Common myeloid progenitor, CD34-positive (primary cell): ENCODE measurements at regions not wholly inside any gene's neighbourhood (a gene's known extent, or its start where the extent isn't known, plus 50 kb on each side); places are given as distances from the start of the nearest gene placed in this dataset.

ENCODE experiments used
- CTCF ChIA-PET: fragments of 350-600 bp; sonication (Branson Sonifier 250); formaldehyde crosslinking; loops from one replicate; lab custom pipeline; 2021; ENCODE audit warnings: antibody characterized with exemption; lab: Charles Lee
- POLR2A ChIA-PET: fragments of 350-600 bp; sonication (Branson Sonifier 250); formaldehyde crosslinking; loops from one replicate; lab custom pipeline; 2021; ENCODE audit warnings: antibody characterized with exemption; lab: Charles Lee
- DNase-seq, 3 donors: peaks; one replicate each; pipeline versions ENCODE4 v3.0.0 to v3.0.0-alpha.2; 2013
- H3K27ac ChIP-seq, 2 experiments: 1 replicate in 1 of 2; 2 replicates in 1 of 2; pipeline ENCODE4 v1.7.0; 2013; ENCODE audit warnings: inconsistent platforms in 2 of 2, low read length in 2 of 2, mild to moderate bottlenecking in 2 of 2, low read depth in 1 of 2, moderate library complexity in 1 of 2; ENCODE audit not compliant: severe bottlenecking in 2 of 2, insufficient read depth in 1 of 2, poor library complexity in 1 of 2
- H3K27me3 ChIP-seq, 5 experiments: replicated peaks in 2 of 5; 1 replicate in 3 of 5; 2 replicates in 2 of 5; pipeline versions ENCODE4 v1.6.1 to v1.7.0; 2013; ENCODE audit warnings: low read length in 4 of 5, mild to moderate bottlenecking in 2 of 5, moderate library complexity in 2 of 5, inconsistent platforms in 1 of 5; ENCODE audit not compliant: insufficient read depth in 5 of 5, control insufficient read depth in 4 of 5
- H3K36me3 ChIP-seq, 4 experiments: 1 replicate in 2 of 4; 2 replicates in 2 of 4; pipeline versions ENCODE4 v1.6.1 to v1.7.0; 2013; ENCODE audit warnings: low read length in 3 of 4, control low read depth in 1 of 4, mild to moderate bottlenecking in 1 of 4; ENCODE audit not compliant: control insufficient read depth in 4 of 4, insufficient read depth in 4 of 4
- H3K4me1 ChIP-seq, 4 experiments: 1 replicate in 3 of 4; 2 replicates in 1 of 4; pipeline versions ENCODE4 v1.6.1 to v1.7.1; 2013; ENCODE audit warnings: low read length in 3 of 4, mild to moderate bottlenecking in 3 of 4, control low read depth in 1 of 4, inconsistent platforms in 1 of 4, moderate library complexity in 1 of 4; ENCODE audit not compliant: control insufficient read depth in 4 of 4, insufficient read depth in 4 of 4; ENCODE audit errors: control extremely low read depth in 1 of 4
- H3K4me3 ChIP-seq, 7 experiments: 1 replicate in 4 of 7; 2 replicates in 3 of 7; pipeline versions ENCODE4 v1.5.1 to v1.7.0; 2013; ENCODE audit warnings: mild to moderate bottlenecking in 7 of 7, low read length in 6 of 7, moderate library complexity in 6 of 7, inconsistent platforms in 2 of 7, low read depth in 2 of 7, control low read depth in 1 of 7; ENCODE audit not compliant: insufficient read depth in 4 of 7, control insufficient read depth in 1 of 7; ENCODE audit errors: extremely low read depth in 1 of 7
- H3K9me3 ChIP-seq, 5 experiments: 1 replicate in 4 of 5; 2 replicates in 1 of 5; pipeline versions ENCODE4 v1.6.1 to v1.7.1; 2013; ENCODE audit warnings: low read length in 4 of 5, mild to moderate bottlenecking in 2 of 5, inconsistent platforms in 1 of 5, low read depth in 1 of 5, moderate library complexity in 1 of 5; ENCODE audit not compliant: control insufficient read depth in 4 of 5, insufficient read depth in 2 of 5; ENCODE audit errors: control extremely low read depth in 1 of 5
- WGBS: methylation state at CpG from one replicate; pipeline ENCODE4 v1.1.5; 2013; ENCODE audit not compliant: insufficient coverage; 5-methylcytosine and 5-hydroxymethylcytosine counted together

DNA sequence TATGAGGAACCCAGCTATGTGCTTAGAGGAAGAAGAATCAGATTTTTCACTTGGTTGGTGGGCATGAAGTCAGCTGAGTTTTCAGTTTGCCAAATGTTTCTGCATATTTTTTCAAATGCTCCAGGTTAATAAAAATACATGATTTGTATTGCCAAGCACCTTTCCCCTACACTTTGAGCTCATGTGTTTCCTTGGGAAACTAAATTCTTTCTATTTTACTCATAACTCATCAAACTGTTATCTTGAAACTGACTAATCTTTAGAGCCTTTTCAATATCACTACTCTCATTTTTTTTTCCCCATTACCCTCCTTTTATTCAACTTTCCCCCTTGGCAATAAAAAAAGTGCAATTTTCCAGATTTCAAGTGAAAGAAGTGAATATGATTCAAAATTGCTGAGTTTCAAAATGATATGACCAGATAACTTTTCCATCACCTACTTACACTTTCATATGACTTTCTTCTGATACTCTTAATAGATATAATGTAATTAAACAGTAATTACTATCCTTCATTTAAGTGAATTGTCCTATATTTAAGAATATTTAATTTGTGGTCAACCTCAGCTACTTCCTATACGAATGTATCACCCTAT, 91.9 kb upstream of the SOX6 start:
- Histone ChIP-seq H3K27ac (no peak overlapping the region), H3K9me3 (no peaks in the 10 kb centered on the region), H3K4me3 (no peak overlapping the region), H3K36me3 (no peaks in the 10 kb centered on the region), H3K4me1 (no peaks in the 10 kb centered on the region), H3K27me3 (no peaks in the 10 kb centered on the region)
- DNase-seq: no peak
- ChIA-PET POLR2A (no interaction called here), CTCF (no interaction called here)
- no CpG with 5 or more reads among the region's 1 CpG for WGBS

DNA sequence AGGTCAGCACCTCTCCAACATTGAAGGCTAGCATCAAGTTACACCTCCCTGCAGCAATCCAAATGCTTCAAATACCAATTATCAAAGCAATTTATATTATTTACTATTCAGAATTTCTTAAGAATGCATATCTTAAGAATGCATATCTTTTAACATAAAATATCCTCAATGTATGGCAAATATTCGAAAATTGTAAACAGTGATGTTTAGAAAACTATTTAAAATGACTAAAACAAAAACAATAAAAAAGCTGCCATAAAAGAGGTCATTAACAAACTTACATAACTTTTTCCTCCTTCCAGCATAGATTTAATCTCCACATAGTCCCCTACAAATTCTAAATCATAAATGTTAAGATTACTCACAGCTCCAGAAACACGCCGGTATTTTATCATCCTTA, 85.1 kb upstream of the SOX6 start:
- WGBS: 100% methylated on average over 1 of the region's 3 CpGs

DNA sequence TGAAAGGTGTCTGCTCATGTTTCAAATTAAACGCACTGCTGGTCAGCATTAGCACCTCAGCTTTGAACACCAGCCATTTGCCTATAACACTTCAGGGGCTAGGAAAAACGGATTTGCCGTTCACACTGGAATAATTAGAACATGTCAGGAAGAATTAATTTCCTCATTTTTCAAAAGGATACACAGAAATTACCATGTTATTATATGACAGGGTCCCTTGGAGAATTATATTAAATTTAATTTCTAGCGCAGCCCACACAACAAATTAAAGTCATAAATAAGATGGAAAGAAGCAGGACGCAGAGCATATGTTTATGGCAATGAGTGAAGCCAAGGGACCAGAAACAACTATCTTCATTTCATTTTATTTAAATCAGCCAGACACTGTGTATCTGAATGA, 83.8 kb upstream of the SOX6 start:
- no peak overlapping the region for H3K4me3 ChIP-seq
- H3K9me3 ChIP-seq: no peaks in the 10 kb centered on the region
- POLR2A ChIA-PET: no interaction called here
- CTCF ChIA-PET: no interaction called here
- no peak for DNase-seq
- WGBS: no CpG with 5 or more reads among the region's 5 CpGs
- no peaks in the 10 kb centered on the region for H3K36me3 ChIP-seq
- H3K27ac ChIP-seq: no peak overlapping the region
- peaks cover 0 to 4% (median 0%) of the 10 kb centered on the region in 4 experiments for H3K4me1 ChIP-seq
- H3K27me3 ChIP-seq: no peaks in the 10 kb centered on the region

More for the DNA sequence above, 85.1 kb upstream of the SOX6 start:
- CTCF ChIA-PET: no interaction called here
- POLR2A ChIA-PET: no interaction called here
- Histone ChIP-seq H3K9me3 (no peaks in the 10 kb centered on the region), H3K27ac (no peak overlapping the region), H3K27me3 (no peaks in the 10 kb centered on the region), H3K4me3 (no peak overlapping the region), H3K4me1 (peaks cover 0 to 4% (median 0%) of the 10 kb centered on the region in 4 experiments), H3K36me3 (no peaks in the 10 kb centered on the region)
- no peak for DNase-seq

DNA sequence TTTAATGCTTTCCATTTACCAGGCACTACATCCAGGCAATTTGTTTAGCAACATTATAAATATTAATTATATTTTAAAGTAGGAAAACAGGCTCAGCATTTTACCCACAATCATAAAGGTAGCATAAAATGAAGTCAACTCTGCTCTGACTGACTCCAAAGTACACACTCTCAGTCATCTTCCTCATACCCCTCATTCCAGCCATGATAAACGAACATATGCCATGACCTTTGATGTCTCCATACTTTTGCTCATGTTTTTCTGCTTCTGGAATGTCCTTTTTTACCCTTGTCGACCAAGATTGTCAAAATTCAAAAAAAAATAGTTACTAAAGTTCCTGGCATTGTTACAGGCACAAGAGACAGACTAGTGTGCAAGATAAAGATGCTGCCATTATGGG, 77.7 kb upstream of the SOX6 start:
- Histone ChIP-seq H3K9me3 (peaks cover 0 to 6% (median 0%) of the 10 kb centered on the region in 5 experiments), H3K27ac (no peak overlapping the region), H3K4me1 (no peaks in the 10 kb centered on the region), H3K36me3 (no peaks in the 10 kb centered on the region), H3K27me3 (no peaks in the 10 kb centered on the region), H3K4me3 (no peak overlapping the region)
- CTCF ChIA-PET: interaction anchor here (0.6 kb wide), 1 partner anchor 169 kb away, joined by 3 read pairs; no protein-coding TSS in a partner anchor
- 100% methylated on average over 1 of the region's 2 CpGs for WGBS
- no peak for DNase-seq
- POLR2A ChIA-PET: no interaction called here

DNA sequence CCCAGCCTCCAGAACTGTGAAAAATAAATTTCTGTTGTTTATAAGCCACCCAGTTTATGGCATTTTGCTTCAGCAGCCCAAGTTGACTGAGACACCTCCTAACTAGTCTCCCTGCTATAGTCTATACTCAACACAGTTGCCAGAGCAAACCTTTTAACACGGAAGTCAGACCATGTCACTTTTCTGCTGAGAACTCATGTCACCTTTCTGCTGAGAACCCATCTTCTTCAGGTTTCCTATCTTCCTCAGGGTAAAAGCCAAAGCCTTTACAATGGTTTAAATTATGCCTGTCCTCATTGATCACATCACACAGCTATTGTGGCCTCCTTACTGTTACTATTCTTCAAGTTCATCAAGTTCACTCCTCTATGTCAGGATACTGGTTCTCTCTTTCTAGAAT, 74.3 kb upstream of the SOX6 start:
- H3K27ac ChIP-seq: no peak overlapping the region
- CTCF ChIA-PET: no interaction called here
- no peak for DNase-seq
- H3K4me1 ChIP-seq: no peaks in the 10 kb centered on the region
- POLR2A ChIA-PET: no interaction called here
- 100% methylated on average over 1 of the region's 1 CpG for WGBS
- H3K4me3 ChIP-seq: no peak overlapping the region
- H3K9me3 ChIP-seq: peaks cover 0 to 7% (median 0%) of the 10 kb centered on the region in 5 experiments
- H3K27me3 ChIP-seq: no peaks in the 10 kb centered on the region
- H3K36me3 ChIP-seq: no peaks in the 10 kb centered on the region

DNA sequence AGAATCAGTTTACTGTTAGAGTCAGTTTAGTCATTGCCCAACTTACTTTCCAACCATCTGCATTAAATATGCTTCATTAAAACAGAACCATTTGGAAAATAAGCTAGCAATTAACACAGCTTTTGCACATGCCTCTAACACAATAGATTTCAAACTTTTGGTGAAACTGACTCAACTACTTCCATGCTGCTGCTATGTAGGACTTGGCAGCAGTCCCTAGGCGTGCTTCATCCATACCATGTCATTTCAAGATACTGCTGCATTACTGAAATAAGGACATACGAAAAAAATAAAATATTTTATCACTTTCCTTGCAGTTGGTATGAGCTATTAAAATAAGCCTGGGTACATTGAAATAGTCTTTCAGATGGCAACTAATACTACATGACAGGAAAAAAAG, 65.5 kb upstream of the SOX6 start:
- H3K36me3 ChIP-seq: no peaks in the 10 kb centered on the region
- no peak for DNase-seq
- WGBS: no CpG with 5 or more reads among the region's 2 CpGs
- ChIA-PET POLR2A (no interaction called here), CTCF (no interaction called here)
- no peak overlapping the region for H3K27ac ChIP-seq
- H3K4me3 ChIP-seq: no peak overlapping the region
- H3K9me3 ChIP-seq: no peaks in the 10 kb centered on the region
- no peaks in the 10 kb centered on the region for H3K4me1 ChIP-seq
- no peaks in the 10 kb centered on the region for H3K27me3 ChIP-seq

DNA sequence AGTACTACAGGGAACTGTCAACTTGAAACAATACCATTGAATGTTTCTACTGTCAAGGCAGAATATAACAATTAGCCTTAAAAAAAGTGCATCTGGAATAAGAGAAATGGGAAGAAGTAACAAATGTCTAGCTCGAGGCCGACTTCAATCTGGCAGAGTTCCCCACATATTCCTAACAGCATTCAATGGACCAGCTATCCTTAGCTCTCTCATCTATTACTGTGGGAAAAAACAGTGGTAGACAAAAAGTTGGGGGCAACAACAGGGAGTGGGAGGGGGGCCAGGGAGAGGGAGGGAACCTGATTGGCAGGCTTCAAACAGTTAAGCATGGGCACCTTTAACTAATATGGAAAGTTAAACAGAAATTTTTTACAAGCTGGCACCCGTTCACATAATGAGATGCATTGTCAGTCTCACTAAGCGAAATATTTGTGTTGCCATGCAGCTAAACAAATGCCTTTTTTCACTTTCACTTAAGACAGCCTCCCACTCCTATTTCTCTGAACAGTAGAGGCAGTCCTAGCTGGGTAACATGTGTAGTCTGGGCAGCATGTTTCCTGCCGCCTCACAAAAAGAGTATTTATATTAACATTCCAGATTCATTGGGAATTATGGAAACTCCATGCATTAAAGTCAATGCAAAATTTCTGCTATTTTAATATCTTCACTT, 62.2 kb upstream of the SOX6 start:
- ChIA-PET CTCF (no interaction called here), POLR2A (no interaction called here)
- Histone ChIP-seq H3K27ac (no peak overlapping the region), H3K27me3 (no peaks in the 10 kb centered on the region), H3K4me3 (no peak overlapping the region), H3K9me3 (no peaks in the 10 kb centered on the region), H3K4me1 (no peaks in the 10 kb centered on the region), H3K36me3 (no peaks in the 10 kb centered on the region)
- DNase-seq: no peak
- 86% methylated on average over 2 of the region's 5 CpGs for WGBS
